GM12872 (cell line): ENCODE measurements at regions not wholly inside any gene's neighbourhood (a gene's known extent, or its start where the extent isn't known, plus 50 kb on each side); places are given as distances from the start of the nearest gene placed in this dataset.

Experiments used
- CTCF ChIP-seq: IDR thresholded peaks from 3 replicates; pipeline ENCODE4 v1.5.1; 2011; ENCODE audit warnings: low read depth, mild to moderate bottlenecking, low read length, moderate library complexity; ENCODE audit not compliant: insufficient read depth

- TF ChIP-seq CTCF = no peak
These were observed 481.8 kb upstream of the NFIA start for GRCh38 chr1:60600532-60600931.

- TF ChIP-seq CTCF = no peak
These were observed 482.8 kb upstream of the NFIA start for GRCh38 chr1:60599574-60599973.

GRCh38 chr1:60598041-60598910 is 484.1 kb upstream of the NFIA start:
- TF ChIP-seq CTCF = no peak

GRCh38 chr1:60596791-60597750 is 485.3 kb upstream of the NFIA start:
- TF ChIP-seq CTCF = no peak

- no peak for TF ChIP-seq CTCF
These were observed 490.8 kb upstream of the NFIA start for GRCh38 chr1:60591583-60591982.

- TF ChIP-seq CTCF = no peak
These were observed 492.4 kb upstream of the NFIA start for GRCh38 chr1:60589916-60590315.

- TF ChIP-seq CTCF = no peak
These were observed 493.2 kb upstream of the NFIA start for GRCh38 chr1:60589046-60589748.
